Stimulated activated CD8-positive, alpha-beta memory T cell treated with anti-CD3 and anti-CD28 coated beads, Interleukin-7, amount 100 ng/mL, for 4 hours (primary cell): ENCODE measurements at regions not wholly inside any gene's neighbourhood (a gene's known extent, or its start where the extent isn't known, plus 50 kb on each side); places are given as distances from the start of the nearest gene placed in this dataset.
"Not testable (repeated sequence)": the region's sequence is repeated elsewhere in the genome, so short reads cannot be mapped to it uniquely, and the experiment has no call there.

Experiments used
- DNase-seq, 2 donors: peaks; one replicate each; pipeline ENCODE4 v3.0.0-alpha.2; 2020; ENCODE audit warnings: low read depth in 2 of 2

GRCh38 chr21:35801391-35801790, 258.9 kb downstream of the SETD4 start:
- DNase-seq, result no peak

GRCh38 chr21:35800796-35801385, 259.4 kb downstream of the SETD4 start:
- not testable (repeated sequence) for DNase-seq

DNA sequence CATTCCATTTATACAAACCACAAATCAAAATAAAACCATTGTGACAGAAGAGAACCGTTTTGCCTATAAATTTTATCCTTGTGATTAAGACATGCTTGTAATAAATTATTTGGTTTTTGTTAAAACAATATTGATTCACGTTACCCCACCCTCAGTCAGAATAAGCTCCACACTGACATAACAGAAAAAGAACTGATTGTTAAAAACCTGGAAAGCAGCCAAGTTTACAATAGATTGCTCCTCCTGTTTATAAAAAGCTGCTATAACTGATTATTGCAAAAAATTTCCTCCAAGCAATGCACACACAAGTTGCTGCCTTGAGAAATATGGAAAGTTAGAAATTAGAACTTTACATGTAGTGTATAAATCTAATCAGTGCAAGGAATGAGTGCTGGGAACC, 263.5 kb downstream of the SETD4 start:
- DNase-seq, result no peak

- DNase-seq, result not testable (repeated sequence)
Measured at GRCh38 chr21:35794527-35794926, 265.8 kb downstream of the SETD4 start.

- DNase-seq, result no peak
Measured at GRCh38 chr21:35792569-35793305, 267.6 kb downstream of the SETD4 start.

GRCh38 chr21:35791541-35792325, 268.6 kb downstream of the SETD4 start:
- DNase-seq, result no peak

- no peak for DNase-seq
Measured at GRCh38 chr21:35783721-35784120, 276.6 kb downstream of the SETD4 start.

- DNase-seq, result no peak
Measured at GRCh38 chr21:35782667-35783066, 277.7 kb downstream of the SETD4 start.

- DNase-seq, result no peak
Measured at GRCh38 chr21:35780983-35781382, 279.3 kb downstream of the SETD4 start.

DNA sequence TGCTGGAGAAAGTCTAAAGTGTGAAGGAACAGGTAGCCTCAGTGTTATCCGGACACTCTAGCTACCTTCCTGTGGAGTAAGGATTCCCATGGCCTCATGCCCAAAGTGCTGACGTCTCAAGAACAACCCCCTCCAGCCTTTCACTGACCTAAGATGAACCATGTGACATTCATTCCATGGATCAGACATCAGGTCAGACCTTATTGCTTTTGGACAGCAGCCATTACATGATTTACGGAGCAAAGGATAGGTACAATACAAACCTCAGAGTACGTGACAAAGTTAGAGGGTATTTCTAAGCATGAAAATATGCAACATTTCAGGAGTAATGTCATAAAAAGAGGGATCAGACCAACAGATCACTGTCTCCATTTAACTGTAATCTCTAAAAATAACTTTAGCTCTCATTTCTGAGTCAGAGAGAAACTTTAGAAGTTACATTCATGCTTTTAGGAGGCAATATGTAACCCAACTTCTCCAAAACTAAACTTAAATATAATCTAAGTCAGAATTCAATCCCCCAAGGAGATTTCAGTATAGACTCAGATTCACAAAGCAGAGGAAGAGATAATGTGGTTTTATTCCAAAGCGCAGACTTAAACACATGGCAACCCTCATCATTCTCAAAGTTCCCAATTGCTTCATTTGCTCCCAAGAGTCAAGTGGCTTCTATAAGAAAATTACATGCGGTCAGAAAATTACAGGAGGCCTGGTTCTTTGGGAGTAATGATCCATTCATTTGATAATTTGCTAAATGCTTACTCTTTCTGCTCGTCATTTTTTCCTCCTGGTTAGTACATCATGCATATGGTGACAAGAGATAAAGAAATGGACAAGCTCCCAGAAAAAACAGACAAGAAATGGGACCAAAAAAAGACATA, 280.4 kb downstream of the SETD4 start:
- no peak for DNase-seq

DNA sequence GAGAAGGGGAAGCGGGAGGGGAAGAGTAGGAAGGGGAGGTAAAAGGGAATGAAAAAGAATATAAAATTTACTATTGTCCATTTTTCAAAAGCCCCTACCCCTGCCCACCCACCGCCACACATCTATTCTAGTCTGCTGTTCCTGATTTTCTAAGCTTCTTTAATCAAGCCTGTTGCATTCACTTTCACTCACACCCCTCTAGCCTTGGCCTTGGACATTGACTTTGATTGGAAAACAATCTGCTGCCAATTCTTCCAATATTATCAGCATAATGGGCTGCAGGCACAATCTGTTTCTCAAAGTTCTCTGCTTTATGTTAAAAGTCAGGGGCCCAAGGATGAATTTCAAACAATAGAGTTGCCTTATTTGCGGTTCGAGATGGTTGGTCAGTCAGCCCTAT, 281.2 kb downstream of the SETD4 start:
- DNase-seq, result no peak

- DNase-seq, result no peak
Measured at GRCh38 chr21:35777081-35777480, 283.2 kb downstream of the SETD4 start.

GRCh38 chr21:35775778-35776544, 284.4 kb downstream of the SETD4 start:
- DNase-seq, result no peak

GRCh38 chr21:35770101-35770945, 290.0 kb downstream of the SETD4 start:
- no peak for DNase-seq

DNA sequence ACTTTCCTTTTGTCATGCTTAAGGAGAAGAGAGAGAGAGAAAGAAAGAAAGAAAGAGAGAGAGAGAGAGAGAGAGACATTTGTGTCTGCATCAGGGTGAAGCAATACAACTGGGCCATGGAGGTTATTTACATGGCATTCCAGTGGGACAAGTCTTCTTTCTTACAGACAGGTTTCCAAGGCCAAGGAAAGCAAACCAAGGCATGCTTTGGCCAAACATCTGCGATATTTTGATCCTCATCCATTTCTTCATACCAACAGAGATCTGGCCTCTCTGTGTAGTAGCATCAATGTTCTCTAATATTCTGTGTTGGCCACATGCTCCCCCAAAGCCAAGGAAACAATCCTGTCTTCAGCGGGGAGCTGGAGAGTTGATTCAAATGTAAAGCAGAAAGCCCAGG, 292.1 kb downstream of the SETD4 start:
- no peak for DNase-seq

- no peak for DNase-seq
Measured at GRCh38 chr21:35764586-35764985, 295.7 kb downstream of the SETD4 start.

DNA sequence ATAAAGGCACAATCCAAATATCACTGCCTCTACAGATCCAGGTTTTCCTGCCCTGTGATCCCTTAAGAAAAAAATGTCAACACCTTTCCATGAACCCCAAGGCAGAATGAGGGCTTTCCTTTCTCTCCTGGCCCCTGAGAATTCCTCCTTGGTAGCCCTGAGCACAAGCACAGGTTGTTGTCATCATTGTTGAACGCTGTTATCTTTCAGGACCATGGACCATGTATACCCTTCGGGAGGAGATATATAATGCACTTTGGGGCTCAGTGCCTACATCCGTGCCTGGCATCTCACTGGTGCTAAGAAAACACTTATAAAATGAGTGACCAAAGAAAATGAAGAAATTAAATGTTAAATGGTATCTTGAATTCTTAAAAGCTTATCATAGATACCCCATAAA, 296.2 kb downstream of the SETD4 start:
- DNase-seq, result no peak

GRCh38 chr21:35754583-35754982, 305.7 kb downstream of the SETD4 start:
- no peak for DNase-seq

GRCh38 chr21:35753308-35753707, 307.0 kb downstream of the SETD4 start:
- no peak for DNase-seq

- no peak for DNase-seq
Measured at GRCh38 chr21:35751171-35751570, 309.2 kb downstream of the SETD4 start.
